GM13976 (cell line): ENCODE measurements at regions not wholly inside any gene's neighbourhood (a gene's known extent, or its start where the extent isn't known, plus 50 kb on each side); places are given as distances from the start of the nearest gene placed in this dataset.
"Not testable (repeated sequence)": the region's sequence is repeated elsewhere in the genome, so short reads cannot be mapped to it uniquely, and the experiment has no call there.

Experiments
- DNase-seq: peaks from one replicate; pipeline ENCODE4 v3.0.0; 2012; ENCODE audit warnings: low spot score
- in situ Hi-C: fragments of 300-500 bp; cut with MboI; formaldehyde crosslinking; loops from one replicate; pipeline ENCODE4 v1.12.0; 2022; ENCODE audit warnings: low sequenced_read_pairs, mixed read lengths, inconsistent platforms; ENCODE audit not compliant: unreplicated experiment
- TF ChIP-seq, protein P1 (sequence below): IDR thresholded peaks from 2 replicates; pipeline ENCODE4 v1.5.1; 2012; ENCODE audit warnings: borderline replicate concordance, mild to moderate bottlenecking; ENCODE audit not compliant: insufficient read depth; ENCODE audit errors: extremely low read depth, missing control alignments, control extremely low read depth

DNA sequence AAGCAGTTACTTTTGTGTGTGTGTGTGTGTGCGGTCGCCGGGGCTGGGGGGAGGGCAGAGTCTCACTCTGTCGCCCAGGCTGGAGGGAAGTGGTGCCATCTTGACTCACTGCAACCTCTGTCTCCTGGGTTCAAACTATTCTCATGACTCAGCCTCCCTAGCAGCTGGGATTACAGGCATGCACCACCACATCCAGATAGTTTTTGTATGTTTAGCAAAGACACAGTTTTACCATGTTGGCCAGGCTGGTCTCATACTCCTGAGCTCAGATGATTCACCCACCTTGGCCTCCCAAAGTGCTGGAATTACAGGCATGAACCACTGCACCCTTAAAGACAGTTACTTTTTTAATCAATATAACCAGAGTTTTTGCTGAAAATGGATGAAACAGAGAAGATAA lies 207.0 kb downstream of the PTPRC start:
- in situ Hi-C loops: no loop called here
- DNase-seq: no peak
- TF ChIP-seq, protein P1, sequence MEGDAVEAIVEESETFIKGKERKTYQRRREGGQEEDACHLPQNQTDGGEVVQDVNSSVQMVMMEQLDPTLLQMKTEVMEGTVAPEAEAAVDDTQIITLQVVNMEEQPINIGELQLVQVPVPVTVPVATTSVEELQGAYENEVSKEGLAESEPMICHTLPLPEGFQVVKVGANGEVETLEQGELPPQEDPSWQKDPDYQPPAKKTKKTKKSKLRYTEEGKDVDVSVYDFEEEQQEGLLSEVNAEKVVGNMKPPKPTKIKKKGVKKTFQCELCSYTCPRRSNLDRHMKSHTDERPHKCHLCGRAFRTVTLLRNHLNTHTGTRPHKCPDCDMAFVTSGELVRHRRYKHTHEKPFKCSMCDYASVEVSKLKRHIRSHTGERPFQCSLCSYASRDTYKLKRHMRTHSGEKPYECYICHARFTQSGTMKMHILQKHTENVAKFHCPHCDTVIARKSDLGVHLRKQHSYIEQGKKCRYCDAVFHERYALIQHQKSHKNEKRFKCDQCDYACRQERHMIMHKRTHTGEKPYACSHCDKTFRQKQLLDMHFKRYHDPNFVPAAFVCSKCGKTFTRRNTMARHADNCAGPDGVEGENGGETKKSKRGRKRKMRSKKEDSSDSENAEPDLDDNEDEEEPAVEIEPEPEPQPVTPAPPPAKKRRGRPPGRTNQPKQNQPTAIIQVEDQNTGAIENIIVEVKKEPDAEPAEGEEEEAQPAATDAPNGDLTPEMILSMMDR: no peak

DNA sequence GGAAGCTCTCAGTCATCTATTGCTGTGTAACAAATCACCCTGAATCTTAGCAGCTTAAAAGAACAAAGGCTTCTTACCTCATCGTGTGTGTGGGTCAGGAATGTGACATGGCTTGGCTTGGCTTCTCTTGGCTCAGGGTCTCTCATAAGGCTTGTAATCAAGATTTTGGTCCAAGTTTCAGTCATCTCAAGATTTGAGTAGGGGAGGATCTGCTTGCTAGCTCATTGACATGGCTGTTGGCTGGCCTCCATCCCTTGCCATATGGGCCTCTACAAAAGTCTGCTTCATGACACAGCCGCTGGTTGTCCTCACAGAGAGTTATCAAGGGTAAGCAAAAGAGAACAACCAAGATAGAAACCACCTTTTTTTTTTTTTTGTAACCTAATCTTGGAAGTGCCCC lies 207.7 kb downstream of the PTPRC start:
- in situ Hi-C loops: no loop called here
- DNase-seq: no peak

DNA sequence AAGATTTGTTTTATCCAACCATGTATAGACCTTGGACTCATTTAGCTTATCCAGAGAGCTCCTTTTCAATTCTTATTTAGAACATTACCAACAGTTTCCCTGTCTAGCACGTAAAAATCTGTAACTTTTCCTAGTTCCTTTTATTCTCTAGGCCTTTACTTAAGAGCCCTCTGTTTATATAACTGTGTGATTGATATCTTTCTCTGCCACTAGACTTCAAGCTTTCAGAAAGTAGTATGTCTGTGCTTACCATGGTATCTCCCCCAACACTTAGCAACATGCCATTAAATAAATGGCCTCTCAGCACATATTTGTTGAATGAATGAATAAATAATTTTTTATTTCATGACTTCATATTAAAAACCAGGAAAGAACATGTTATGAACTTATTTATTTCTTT lies 209.4 kb downstream of the PTPRC start:
- TF ChIP-seq, protein P1: no peak
- in situ Hi-C loops: no loop called here
- DNase-seq: no peak

More for the DNA sequence above, 207.7 kb downstream of the PTPRC start:
- TF ChIP-seq, protein P1: no peak

DNA sequence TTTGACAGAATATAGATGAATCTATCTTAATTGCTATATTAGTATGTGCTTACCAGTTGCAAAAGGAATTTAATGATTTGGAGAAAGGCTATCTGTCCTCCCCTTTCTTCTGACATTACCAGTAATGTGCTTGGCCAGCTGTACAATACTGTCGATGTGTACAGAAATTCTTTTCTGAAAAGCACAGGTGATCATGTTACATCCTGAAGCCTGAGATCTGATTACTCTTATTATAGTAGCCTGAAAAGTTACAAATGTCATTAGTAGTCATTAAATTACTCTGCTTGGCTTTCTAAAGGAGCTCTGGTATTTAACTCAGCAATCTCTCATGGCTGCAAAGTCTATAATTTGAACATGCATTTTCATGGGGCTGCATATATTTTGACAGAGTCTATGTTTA lies 209.8 kb downstream of the PTPRC start:
- in situ Hi-C loops: no loop called here
- TF ChIP-seq, protein P1: no peak
- no peak for DNase-seq

DNA sequence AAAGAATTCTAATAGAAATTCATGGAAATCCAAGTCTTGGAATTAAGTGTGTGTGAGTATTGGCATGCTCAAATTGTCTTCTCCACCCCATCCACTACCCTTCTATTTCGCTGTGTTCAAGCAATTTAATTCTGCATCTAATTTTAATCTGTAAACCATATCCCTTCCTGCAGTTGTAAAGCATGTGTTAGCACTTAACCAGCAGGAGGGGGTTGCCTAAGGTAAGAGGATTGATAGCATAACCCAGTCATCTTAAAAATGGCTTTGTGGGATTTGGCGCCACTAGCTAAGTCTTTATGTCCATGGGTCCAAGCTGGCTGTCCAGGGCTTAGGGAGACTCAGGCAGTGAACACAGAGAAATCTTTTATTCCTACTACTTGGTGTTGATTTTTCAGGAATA lies 210.3 kb downstream of the PTPRC start:
- TF ChIP-seq, protein P1: no peak
- in situ Hi-C loops: no loop called here
- DNase-seq: no peak

DNA sequence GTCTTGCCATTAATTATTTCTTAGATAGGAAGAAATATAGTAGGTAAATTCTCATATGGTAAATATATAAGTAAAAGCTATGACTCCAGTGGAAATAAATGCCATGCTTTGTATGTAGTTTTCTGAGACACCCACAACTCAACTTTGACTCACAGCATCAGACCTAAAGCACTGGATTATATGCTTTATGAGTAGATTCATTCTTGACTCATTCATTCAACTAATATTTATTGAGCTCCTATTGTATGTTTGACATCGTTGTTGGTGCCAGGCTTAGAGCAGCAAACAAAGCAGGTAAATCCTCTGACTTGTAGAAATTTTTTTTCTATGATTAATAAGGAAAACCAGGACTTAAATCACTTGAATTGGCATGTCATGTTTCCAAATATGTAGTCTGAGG lies 211.4 kb downstream of the PTPRC start:
- TF ChIP-seq, protein P1: no peak
- in situ Hi-C loops: no loop called here
- no peak for DNase-seq

DNA sequence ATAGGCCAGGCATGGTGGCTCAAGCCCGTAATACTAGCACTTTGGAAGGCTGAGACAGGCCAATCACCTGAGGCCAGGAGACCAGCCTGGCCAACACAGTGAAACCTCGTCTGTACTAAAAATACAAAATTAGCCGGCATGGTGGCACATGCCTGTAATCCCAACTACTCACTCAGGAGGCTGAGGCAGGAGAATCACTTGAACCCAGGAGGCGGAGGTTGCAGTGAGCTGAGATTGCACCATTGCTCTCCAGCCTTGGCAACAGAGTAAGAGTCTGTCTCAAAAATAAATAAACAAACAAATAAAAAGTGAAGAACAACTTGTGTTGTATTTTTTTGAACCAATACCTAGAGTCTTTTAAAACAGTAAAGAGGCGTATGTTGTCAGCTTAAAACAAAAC lies 212.1 kb downstream of the PTPRC start:
- in situ Hi-C loops, DNase-seq: not testable (repeated sequence)
